HUES48 (cell line): ENCODE measurements at regions not wholly inside any gene's neighbourhood (a gene's known extent, or its start where the extent isn't known, plus 50 kb on each side); places are given as distances from the start of the nearest gene placed in this dataset.

Experiments
- H3K27ac ChIP-seq: one replicate; pipeline ENCODE4 v1.7.0; 2013; ENCODE audit warnings: low read depth, low read length, inconsistent platforms
- H3K27me3 ChIP-seq: 2 replicates; pipeline ENCODE4 v1.6.1; 2013; ENCODE audit warnings: mild to moderate bottlenecking, low read length; ENCODE audit not compliant: control insufficient read depth, insufficient read depth
- H3K36me3 ChIP-seq: 2 replicates; pipeline ENCODE4 v1.6.1; 2013; ENCODE audit warnings: low read length; ENCODE audit not compliant: control insufficient read depth, insufficient read depth
- H3K4me1 ChIP-seq: 2 replicates; pipeline ENCODE4 v1.6.1; 2013; ENCODE audit warnings: mild to moderate bottlenecking, low read length; ENCODE audit not compliant: control insufficient read depth, insufficient read depth
- H3K4me3 ChIP-seq: 2 replicates; pipeline ENCODE4 v1.5.1; 2013; ENCODE audit warnings: mild to moderate bottlenecking, low read depth, low read length
- H3K9ac ChIP-seq: 2 replicates; pipeline ENCODE4 v1.6.1; 2013; ENCODE audit warnings: mild to moderate bottlenecking, low read depth, low read length, moderate library complexity
- H3K9me3 ChIP-seq: 2 replicates; pipeline ENCODE4 v1.6.1; 2013; ENCODE audit warnings: low read length; ENCODE audit not compliant: control insufficient read depth, insufficient read depth

DNA sequence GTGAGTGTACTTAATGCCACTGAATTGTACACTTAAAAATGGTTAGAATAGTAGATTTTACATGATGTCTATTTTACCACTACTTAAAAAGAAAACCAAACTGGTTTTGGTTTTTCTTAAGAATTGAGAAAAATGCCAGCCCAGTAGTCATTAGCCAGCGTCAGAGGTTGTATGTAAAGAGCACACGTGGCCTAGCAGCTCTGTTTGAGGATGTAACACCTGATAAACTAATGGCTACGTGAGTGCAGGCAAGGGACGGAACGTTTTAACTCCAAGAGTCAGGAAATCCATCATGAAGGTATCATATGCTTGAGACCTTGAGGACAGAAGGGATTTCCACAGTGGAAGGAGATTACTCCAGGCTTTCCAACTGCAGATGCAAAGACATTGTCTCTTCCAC lies 223.7 kb downstream of the MRPL39 start:
- Histone ChIP-seq H3K36me3 (no peaks in the 10 kb centered on the region), H3K27ac (no peak overlapping the region), H3K27me3 (no peaks in the 10 kb centered on the region), H3K4me3 (no peak overlapping the region), H3K9ac (no peak overlapping the region), H3K9me3 (no peaks in the 10 kb centered on the region), H3K4me1 (peaks cover 8% of the 10 kb centered on the region; the same call in 1 of the 2 replicates)

- peaks cover 5% of the 10 kb centered on the region; the same call in 1 of the 2 replicates for H3K4me1 ChIP-seq
- no peaks in the 10 kb centered on the region for H3K9me3 ChIP-seq
- no peaks in the 10 kb centered on the region for H3K36me3 ChIP-seq
- no peak overlapping the region for H3K4me3 ChIP-seq
- no peak overlapping the region for H3K9ac ChIP-seq
- no peak overlapping the region for H3K27ac ChIP-seq
- no peaks in the 10 kb centered on the region for H3K27me3 ChIP-seq
Measured at GRCh38 chr21:25381936-25382452, 225.3 kb downstream of the MRPL39 start.

- Histone ChIP-seq H3K27me3 (no peaks in the 10 kb centered on the region), H3K4me1 (peaks cover 32% of the 10 kb centered on the region), H3K9ac (no peak overlapping the region), H3K4me3 (no peak overlapping the region), H3K27ac (no peak overlapping the region), H3K9me3 (no peaks in the 10 kb centered on the region), H3K36me3 (no peaks in the 10 kb centered on the region)
Measured at GRCh38 chr21:25375675-25376074, 231.6 kb downstream of the MRPL39 start.

DNA sequence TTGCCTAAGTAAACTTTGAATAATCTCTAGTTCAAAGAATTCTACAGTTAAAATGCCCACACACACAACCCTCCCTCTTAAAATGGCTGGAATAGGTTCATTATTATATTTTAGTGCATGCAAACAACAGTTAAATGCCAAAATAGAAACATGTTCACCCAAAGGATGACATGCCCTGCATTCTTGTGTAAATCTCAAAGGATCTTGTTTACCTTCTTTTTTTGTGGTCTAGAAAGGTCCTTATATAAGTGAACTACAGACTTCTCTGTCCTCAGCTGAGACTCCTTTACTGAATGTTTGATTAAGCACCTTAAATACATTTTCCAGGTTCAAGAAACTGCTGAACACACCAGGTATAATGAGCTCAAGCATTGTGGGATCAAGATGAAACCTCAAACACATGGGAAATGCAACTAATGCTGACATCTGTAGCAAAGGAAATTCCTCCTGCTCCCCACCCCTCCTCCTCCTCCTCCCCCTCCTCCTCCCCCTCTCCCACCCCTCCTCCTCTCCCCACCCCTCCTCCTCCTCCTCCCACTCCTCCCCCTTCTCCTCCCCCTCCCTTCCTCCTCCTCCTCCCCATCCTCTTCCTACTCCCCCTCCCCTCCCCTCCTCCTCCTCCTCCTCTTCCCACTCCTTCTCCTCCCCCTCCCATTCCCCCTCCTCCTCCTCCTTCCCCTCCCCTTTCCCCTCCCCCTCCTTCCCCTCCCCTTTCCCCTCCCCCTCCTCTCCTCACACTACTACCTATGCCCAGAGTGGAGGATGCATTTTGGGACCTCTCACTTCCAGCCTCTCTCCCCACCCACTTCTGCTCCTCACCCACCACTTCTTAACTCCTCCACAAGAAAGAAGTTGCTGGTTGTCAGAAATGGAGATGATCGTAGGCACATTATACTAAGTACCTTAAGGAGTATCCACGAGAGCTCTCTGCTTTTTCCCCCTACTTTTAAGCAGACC lies 233.9 kb downstream of the MRPL39 start:
- H3K36me3 ChIP-seq: no peaks in the 10 kb centered on the region
- peaks cover 32% of the 10 kb centered on the region for H3K4me1 ChIP-seq
- H3K4me3 ChIP-seq: peak overlapping the region; percentile 27
- peak overlapping the region; percentile 73 for H3K27ac ChIP-seq
- no peaks in the 10 kb centered on the region for H3K27me3 ChIP-seq
- peak overlapping the region; percentile 5; the same call in 1 of the 2 replicates for H3K9ac ChIP-seq
- no peaks in the 10 kb centered on the region for H3K9me3 ChIP-seq

GRCh38 chr21:25371841-25372425 lies 235.3 kb downstream of the MRPL39 start:
- Histone ChIP-seq H3K4me3 (peak overlapping the region; percentile 27), H3K27ac (peak overlapping the region; percentile 73), H3K27me3 (no peaks in the 10 kb centered on the region), H3K36me3 (no peaks in the 10 kb centered on the region), H3K9me3 (no peaks in the 10 kb centered on the region), H3K4me1 (peaks cover 32% of the 10 kb centered on the region), H3K9ac (no peak overlapping the region)

- no peak overlapping the region for H3K27ac ChIP-seq
- H3K9me3 ChIP-seq: no peaks in the 10 kb centered on the region
- no peak overlapping the region for H3K9ac ChIP-seq
Measured at GRCh38 chr21:25370311-25370744, 237.0 kb downstream of the MRPL39 start.

GRCh38 chr21:25369524-25370300 lies 237.6 kb downstream of the MRPL39 start:
- H3K9ac ChIP-seq: no peak overlapping the region
- no peaks in the 10 kb centered on the region for H3K27me3 ChIP-seq
- peaks cover 30% of the 10 kb centered on the region for H3K4me1 ChIP-seq
- H3K4me3 ChIP-seq: no peak overlapping the region
- H3K9me3 ChIP-seq: no peaks in the 10 kb centered on the region
- no peaks in the 10 kb centered on the region for H3K36me3 ChIP-seq
- H3K27ac ChIP-seq: no peak overlapping the region

More at GRCh38 chr21:25370311-25370744, 237.0 kb downstream of the MRPL39 start:
- H3K4me3 ChIP-seq: no peak overlapping the region
- H3K36me3 ChIP-seq: no peaks in the 10 kb centered on the region
- no peaks in the 10 kb centered on the region for H3K27me3 ChIP-seq
- H3K4me1 ChIP-seq: peaks cover 32% of the 10 kb centered on the region

DNA sequence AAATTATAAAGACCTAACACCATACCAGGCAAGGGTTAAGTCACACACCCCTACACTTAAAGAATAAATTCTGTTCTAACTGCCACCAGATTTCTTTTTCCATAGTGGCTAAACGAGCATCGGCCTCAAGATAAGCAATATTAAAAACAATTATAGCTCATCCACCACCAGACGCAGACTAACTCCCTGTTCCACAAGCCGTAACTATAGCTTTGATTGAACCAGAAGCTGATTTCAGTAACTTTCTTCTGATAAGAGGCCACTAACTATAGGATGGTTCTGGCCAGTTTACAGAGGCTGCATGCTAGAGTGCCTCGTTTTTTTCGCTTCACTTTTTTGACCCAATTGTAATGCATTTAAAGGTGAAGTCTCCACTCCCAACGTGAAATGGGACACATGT lies 238.8 kb downstream of the MRPL39 start:
- H3K4me3 ChIP-seq: no peak overlapping the region

DNA sequence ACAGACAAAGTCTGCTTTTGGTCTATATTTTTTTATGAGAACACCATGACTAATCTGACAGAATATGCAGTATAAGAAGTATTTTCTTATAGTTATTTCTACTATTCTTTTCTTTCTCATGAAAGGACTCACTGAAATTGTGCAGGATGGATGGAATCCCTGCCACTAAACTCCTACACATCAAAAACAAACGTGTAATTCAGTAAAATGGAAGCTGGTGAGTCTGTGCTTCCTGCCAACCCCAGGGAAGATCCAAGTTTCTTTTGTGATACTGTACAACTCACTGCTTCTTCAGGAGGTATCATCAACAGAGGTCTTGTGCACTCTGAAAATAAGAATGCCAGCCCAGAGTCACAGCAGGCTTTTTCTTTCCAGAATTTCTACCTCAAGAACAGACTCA lies 241.2 kb downstream of the MRPL39 start:
- Histone ChIP-seq H3K27ac (no peak overlapping the region), H3K4me3 (no peak overlapping the region), H3K36me3 (no peaks in the 10 kb centered on the region)

More for the DNA sequence above, 238.8 kb downstream of the MRPL39 start:
- Histone ChIP-seq H3K36me3 (no peaks in the 10 kb centered on the region), H3K27ac (no peak overlapping the region), H3K4me1 (peaks cover 19% of the 10 kb centered on the region), H3K9ac (no peak overlapping the region), H3K9me3 (no peaks in the 10 kb centered on the region), H3K27me3 (no peaks in the 10 kb centered on the region)

DNA sequence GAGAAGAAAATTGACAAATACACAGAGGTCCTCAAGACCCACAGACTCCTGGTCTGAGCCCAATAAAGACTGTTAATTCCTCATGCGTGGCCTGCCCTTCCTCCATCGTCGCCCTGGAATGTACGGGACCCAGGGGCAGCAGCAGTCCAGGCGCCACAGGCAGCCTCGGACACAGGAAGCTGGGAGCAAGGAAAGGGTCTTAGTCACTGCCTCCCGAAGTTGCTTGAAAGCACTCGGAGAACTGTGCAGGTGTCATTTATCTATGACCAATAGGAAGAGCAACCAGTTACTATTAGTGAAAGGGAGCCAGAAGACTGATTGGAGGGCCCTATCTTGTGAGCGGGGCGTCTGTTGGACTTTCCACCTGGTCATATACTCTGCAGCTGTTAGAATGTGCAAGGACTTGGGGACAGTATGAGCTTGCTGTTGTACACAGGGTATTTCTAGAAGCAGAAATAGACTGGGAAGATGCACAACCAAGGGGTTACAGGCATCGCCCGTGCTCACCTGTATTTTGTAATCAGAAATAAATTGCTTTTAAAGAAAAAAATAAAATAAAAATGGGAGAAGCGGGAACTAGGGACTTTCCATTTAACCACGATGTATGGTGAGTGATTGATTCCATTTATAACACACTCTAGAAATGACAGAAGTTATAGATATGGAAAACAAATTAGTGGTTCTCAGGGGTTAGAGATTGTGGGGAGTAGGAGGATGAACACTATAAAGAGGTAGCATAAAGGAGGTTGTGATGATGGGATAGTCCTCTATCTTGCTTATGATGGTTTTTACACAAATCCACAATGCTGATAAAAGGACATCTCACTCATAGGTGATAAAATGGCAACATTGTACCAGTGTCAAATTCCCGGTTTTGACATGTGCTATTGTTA lies 244.7 kb downstream of the MRPL39 start:
- no peaks in the 10 kb centered on the region; the same call in 1 of the 2 replicates for H3K4me1 ChIP-seq
- no peaks in the 10 kb centered on the region for H3K9me3 ChIP-seq
- H3K36me3 ChIP-seq: no peaks in the 10 kb centered on the region
- H3K27ac ChIP-seq: no peak overlapping the region
- no peaks in the 10 kb centered on the region for H3K27me3 ChIP-seq
- no peak overlapping the region for H3K4me3 ChIP-seq
- H3K9ac ChIP-seq: no peak overlapping the region

More for the DNA sequence above, 241.2 kb downstream of the MRPL39 start:
- Histone ChIP-seq H3K4me1 (no peaks in the 10 kb centered on the region), H3K9ac (no peak overlapping the region), H3K27me3 (no peaks in the 10 kb centered on the region), H3K9me3 (no peaks in the 10 kb centered on the region)
